Urothelium cell line (cell line): ENCODE measurements at regions not wholly inside any gene's neighbourhood (a gene's known extent, or its start where the extent isn't known, plus 50 kb on each side); places are given as distances from the start of the nearest gene placed in this dataset.

Experiments
- DNase-seq: peaks from one replicate; pipeline ENCODE4 v3.0.0; 2011; ENCODE audit warnings: low spot score, mixed read lengths
- FAIRE-seq: peaks from 2 replicates; lab custom pipeline; 2011; peaks lifted over from hg19 to GRCh38; lab: Jason Lieb, UNC

DNA sequence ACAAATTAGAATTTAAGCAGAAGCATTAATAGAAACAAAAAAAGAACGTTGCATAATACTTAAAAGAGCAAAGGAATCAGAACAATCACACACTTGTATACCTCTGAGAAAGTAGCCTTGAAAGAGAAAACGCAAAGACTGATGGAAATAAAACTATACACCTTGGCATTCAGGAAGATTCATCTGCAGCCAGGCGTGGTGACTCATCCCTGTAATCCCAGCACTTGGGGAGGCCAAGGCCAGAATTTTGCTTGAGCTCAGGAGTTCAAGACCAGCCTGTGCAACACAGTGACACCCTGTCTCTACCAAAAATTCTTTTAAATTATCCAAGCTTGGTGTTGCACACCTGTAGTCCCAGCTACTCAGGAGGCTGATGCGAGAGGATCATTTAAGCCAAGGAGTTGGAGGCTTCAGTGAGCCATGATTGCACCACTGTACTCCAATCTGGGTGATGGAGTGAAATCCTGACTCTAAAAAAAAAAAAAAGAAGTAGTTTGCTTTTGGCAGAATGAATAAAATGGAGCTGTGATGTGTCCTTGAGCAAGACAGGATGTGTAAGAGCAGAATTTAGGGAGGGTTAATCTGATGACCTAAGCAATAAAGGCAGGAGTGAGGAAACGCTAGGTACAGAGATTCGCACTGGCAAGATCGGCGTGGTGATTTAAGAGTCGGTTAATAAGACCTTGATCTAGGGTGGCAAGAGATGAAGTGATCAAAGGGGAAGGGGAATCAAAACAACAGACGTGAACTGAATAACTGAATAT is 75.8 kb upstream of the NRP1 start:
- DNase-seq (no peak), FAIRE-seq (no peak)

DNA sequence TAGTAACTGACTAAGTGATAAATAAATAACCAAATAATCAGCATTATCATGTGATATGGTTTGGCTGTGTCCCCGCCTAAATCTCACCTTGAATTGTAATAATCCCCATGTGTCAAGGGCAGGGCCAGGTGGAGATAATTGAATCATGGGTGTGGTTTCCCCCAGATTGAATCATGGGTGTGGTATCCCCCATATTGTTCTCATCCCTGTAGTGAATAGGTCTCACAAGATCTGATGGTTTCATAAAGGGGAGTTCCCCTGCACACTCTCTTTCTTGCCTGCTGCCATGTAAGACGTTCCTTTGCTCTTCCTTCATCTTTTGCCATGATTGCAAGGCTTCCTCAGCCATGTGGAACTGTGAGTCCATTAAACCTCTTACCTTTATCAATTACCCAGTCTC is 72.1 kb upstream of the NRP1 start:
- FAIRE-seq (no peak), DNase-seq (no peak)

DNA sequence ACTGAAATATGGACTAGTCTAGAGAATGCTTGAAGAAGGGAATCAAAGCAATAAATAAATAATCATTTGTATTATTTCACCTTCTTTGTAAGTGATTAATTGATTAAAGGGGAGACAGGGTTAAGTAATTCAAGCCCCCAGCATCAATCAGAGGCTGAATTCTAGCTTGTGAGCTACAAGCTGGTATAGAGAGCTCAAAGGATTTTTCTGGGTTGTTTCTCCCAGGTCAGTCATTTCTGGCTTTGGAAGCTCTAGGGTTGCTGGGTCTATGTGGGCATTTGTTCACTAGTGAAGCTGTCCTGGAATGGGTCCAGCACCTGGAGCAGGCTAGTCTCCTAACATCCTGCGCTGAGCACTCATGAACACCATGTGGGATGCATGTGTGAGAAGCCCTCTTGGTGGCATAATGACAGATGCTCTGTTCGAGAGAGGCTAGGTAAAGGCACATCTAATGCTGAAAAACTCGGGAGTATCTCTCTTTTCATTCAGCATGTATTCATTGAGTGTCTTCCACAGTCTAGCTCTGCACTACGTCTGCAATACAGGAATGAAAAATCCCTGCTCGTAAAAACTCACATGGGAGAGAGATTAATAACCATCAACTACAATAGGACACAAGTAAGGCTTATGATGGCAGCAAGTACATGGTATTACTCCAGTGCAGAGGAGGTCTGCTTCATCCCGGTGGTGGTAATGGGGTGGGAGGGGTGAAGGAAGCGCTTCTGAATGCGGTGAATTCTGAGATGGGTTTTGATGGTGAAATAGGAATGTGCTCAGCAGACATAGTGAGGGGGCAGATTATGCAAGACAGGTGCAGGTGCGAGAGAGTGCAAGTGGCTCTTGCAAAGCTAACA is 68.0 kb upstream of the NRP1 start:
- peak; percentile 9 for FAIRE-seq
- no peak for DNase-seq

DNA sequence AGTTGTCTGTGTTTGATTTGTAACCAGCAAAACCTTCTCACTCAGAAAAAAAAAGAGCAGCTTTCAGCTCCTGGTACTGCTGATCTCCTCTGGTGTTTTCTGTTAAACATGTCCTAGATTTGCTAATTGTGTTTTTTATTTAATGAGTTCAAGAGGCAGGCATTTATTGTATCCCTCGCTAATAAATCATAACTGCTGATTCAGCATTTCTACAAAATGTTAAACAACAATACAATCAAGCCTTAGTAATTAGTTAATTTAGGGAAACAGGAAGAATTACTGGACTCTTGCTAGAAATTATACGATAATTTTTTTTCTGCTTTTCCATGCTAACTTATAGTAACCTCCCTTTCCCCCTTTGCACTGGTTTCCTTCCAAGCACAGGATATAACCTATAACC is 66.8 kb upstream of the NRP1 start:
- no peak for DNase-seq
- FAIRE-seq, result no peak

DNA sequence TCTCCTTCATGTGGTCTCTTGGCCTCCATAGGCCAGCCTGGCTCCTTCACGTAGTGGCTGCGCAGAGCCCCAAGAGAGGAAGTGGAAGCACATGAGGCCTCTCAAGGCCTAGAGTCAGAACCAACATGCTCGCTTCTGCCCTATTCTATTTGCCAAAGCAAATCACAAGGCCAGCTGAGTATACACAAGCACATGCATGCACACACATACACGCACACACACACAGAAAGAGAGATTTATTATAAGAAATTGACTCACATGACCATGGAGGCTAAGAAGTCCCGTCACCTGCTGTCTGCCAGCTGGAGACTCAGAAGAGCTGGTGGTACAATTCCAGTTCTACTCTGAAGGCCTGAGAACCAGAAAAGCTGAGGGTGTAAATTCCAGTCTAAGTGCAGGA is 64.3 kb upstream of the NRP1 start:
- DNase-seq (no peak), FAIRE-seq (peak; percentile 20)

DNA sequence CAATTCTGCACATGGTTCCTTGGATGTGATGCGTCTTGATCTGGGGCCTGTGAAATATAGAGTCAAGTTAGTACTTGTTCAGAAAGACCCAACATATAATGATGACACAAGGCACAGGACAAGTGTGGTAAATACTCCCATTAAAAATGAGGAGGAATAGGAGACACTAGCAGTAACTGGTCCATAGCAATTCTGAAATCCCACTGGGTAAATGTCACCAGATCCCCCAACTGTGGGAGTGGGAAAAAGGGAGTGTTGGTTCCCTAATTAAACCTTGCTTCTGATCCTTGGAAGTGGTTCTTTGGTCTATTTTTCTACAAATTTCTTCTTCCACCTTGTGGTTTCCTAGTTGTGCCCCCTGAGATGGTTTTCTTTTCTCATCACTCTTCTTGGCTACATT is 62.5 kb upstream of the NRP1 start:
- FAIRE-seq (no peak), DNase-seq (no peak)

DNA sequence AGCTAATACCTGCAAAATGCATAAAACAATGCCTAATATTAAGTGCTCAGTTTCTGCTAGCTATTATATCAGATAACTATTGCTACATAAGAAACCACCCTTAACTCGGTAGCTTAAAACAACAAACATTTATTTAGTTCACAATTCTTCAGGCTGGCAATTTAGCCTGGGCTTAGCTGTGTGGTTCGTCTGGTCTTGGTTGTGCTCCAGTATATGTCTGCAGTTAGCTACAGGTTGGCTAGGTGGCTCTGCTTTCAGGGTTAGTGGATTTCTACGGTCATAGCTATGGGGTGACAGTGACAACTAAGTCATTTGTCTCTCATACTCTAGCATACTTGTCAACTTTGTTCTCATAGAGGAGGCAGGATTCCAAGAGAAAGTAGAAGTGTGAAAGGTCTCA is 61.8 kb upstream of the NRP1 start:
- FAIRE-seq (no peak), DNase-seq (no peak)

DNA sequence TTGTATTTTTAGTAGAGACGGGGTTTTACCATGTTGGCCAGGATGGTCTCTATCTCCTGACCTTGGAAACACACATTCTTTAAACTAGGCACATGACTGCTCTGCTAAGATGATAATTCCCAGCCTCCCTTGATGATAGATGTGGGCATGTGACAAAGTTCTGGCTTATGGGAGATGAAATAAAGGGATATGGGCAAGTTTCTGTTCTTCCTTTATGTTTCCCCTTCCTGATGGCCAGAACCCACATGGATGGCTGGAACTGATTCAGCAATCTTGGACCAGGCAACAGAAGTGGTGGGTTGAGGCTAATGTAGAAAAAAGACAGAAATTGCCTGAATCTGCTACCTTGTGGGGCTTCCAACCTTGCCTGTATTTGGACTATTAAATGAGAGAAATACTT is 60.7 kb upstream of the NRP1 start:
- no peak for DNase-seq
- no peak for FAIRE-seq

DNA sequence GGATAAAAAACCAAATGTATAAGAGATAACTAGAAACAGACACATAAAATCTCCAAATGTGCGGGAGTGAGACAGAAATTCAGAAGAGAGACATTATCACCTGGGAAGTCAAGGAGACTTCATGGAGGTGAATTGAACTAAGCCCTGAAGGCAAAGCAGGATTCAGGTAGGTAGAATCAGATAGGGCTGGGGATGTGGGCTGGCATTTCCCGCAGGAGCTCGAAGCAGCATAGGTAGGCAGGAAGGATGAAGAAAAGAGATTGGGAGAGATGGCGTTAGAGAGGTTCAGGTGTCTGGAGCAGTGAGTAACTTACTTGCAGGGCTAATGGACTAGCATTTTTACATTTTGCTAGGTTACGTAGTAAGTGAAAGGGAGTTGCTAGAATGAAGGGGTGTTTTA is 58.2 kb upstream of the NRP1 start:
- FAIRE-seq (no peak), DNase-seq (no peak)

DNA sequence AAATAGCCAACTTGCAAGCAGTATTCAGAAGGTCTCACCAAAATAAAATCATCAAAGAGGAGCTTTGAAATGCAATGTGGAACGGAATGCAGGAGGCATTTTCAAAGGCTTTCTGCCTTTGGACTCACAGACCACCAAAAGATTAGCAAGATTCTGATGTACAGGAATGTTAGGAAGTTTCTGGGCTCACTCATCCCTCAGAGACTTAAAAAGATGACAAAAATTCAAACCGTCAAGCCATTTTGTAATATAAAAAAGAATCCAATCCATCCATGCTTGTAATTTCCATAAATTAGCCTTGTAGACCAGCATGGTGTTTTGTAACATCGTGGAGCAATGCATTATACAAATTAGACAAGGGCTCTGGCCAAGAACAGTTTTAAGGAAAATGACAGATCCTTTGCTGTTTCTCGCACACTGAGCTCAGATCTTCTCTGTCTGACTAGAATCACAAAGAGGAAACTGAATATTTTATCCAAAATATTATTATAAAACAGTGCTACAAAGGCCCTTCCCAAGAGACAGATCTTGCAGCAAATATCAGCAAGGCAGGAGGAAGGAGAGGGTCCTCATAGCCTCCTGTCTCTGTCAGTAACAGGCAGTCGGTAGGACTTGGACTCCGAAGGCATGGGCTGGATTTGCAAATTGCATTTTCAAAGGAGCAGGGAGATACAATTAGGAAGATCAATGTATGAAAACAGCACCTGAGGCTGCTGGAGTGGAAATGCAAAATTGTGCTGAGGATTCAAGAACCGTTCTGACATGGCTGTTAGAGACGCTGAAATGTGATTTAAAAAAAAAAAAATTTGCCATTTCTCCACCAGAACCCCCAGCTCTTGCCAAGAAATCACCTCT is 57.4 kb upstream of the NRP1 start:
- DNase-seq, result no peak
- no peak for FAIRE-seq

DNA sequence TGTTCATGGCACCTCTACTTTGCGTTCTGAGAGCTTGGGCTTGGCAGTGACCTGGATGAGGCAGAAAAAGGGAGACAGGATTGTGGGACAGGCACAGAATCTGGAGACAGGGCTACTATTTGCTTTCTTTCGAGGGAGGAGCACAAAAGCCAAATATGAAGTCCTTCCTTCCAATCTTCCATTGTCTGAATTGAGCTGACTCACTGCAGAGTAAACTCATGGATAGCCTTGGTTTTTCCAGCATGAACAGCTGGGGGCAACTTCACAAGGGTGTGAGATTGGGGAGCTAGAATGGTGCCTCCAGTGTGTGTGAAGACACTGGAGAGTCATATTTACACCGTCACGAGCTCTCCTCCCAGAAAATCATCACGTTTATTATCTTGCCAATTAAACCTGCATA is 55.6 kb upstream of the NRP1 start:
- FAIRE-seq (no peak), DNase-seq (no peak)

DNA sequence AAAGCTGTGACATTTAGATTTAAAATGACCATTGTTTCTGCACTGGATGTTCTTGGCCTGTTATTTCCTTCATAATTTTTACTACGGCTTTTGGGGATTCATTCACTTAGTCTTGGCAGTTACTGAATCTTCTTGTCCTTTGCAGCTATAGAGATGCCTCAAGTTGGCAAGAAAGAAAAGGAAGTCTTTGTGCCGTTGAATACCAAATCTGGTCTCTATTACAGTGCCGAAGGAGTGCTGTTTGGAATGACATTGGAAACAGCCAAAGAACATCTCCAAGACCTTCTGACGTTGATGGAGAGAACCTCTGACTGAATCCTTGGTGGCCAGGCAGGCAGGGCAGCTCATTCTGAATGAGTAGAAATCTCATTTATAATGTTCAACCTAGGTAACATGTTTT is 54.3 kb upstream of the NRP1 start:
- DNase-seq (no peak), FAIRE-seq (no peak)

DNA sequence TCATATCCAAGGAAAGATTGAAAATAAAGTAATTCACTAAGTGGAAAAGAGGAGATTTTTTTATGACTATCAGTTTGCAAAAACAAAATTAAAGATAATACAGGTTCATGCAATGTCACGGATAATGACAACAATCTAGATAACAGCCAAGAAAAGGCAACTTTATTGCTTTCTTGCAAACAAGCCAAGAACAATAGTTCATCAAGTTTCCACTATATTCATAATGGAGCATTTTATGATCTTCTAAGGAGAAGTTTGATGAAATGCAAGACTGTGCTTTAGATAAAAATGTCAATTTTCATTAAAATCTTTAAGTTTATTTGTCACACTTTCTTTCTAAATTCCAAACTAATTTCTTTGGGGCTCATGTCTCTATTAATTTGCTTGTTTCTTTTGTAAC is 53.9 kb upstream of the NRP1 start:
- FAIRE-seq (no peak), DNase-seq (no peak)

DNA sequence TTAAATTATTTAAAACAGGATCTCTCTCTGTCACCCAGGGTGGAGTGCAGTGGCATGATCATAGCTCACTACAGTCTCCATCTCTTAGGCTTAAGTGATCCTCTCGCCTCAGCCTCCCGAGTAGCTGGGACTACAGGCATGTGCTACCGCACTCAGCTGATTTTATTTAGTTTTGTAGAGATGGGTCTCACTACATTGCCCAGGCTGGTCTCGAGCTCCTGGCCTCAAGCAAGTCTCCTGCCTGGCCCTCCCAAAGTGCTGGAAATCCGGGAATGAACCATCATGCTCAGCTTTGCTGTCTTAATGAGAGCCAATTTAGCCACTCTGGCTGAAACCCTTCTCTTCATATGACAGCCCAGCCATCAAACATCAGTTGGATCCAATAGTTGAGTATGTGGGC is 53.3 kb upstream of the NRP1 start:
- DNase-seq (no peak), FAIRE-seq (no peak)

DNA sequence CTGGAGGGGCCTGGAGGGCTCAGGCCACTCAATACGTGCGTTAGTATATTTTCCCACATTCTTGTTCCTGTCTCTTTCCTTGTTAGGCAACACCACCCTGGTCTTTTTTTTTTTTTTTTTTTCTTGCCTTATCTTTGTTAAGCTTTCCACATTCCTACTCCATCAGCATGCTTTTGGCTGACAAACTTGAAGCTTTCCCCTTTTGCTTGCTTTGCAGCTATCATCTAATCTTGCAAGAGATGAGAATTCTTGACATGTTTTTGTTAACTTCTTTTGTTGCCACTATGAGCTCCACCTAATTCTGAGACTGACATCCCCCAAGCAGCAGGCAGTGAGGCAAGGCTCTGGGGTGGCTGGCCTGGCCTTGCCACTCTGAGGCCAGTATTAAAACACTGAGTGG is 52.5 kb upstream of the NRP1 start:
- FAIRE-seq, result no peak

DNA sequence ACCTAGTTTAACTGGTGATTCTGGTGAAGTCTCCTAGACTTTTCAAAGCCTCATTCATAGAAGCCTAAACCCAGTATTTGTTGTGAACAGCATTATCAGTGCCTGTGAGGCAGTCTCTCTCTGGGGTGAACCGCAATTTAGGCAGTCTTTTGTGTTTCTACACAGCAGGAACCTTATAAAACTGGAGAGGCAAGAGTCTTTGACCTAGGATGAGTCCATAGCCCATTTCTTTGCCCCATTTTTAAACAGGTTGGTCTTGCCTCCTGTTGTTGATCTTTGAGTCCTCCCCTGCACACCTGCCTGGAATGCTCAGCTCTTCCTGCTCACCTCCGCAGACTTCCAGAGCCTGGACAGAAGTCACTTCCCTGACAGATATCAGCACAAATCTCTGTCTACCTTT is 51.2 kb upstream of the NRP1 start:
- DNase-seq, result no peak
- FAIRE-seq, result no peak

More for the DNA sequence above, 52.5 kb upstream of the NRP1 start:
- DNase-seq, result no peak

DNA sequence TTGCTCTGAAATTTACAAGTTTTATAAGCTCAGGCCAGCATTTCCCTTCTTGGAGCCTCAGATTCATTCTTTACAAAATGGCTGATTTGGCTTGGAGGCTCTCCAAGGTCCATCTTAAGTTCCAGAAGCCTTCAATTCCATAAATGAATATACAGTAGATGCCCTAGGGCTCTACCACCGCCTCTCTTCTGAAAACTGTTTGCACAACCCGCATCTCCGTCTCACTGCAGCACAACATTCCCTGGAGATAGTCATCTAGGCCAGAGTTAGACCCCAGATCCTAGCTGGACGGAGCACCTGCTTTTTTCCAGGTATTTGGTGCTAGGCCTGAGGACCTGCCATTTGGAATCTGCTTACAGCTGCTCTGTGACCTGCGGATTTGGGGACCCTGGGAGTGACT is 50.5 kb upstream of the NRP1 start:
- FAIRE-seq (no peak), DNase-seq (no peak)
